GM21619 (cell line): ENCODE measurements at regions not wholly inside any gene's neighbourhood (a gene's known extent, or its start where the extent isn't known, plus 50 kb on each side); places are given as distances from the start of the nearest gene placed in this dataset.

Experiments
- ATAC-seq: cut with Tn5 transposase; IDR thresholded peaks from one replicate; pipeline ENCODE4 v1.9.1; 2021; ENCODE audit not compliant: unreplicated experiment

DNA sequence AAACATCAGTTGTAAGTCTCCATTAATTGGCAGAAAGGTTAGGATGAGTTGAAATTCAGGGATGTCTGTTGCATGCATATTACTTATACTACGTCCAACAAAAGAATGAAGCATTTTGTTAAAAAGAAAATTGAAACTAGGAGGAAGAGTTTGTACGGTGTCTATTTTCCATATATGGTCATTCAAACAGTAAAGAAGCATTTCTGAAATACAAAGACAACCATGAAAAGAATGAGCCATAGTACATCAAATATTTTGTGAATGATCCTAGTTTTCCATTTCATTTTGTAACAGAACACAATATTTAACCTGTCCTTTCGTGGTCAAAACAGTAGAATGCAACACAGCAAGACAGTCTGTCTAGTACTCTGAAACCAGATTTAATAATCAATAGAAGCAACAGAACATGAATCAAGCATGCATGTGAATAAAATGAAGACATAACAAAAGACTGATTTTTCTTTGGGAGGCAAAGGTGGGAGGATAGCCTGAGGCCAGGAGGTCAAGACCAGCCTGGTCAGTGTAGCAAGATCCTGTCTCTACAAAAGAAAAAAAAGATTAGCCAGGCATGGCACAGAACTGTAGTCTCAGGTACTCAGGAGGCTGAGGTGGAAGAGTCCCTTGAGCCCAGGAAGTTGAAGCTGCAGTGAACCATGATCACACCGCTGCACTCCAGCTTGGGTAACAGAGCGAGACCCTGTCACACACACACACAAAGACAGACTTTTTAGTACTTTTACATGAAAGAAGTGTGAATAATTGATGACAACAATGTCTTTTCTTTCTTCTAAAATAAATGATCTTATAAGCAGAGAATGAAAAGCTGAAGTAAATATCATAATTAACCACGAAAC is 156.0 kb downstream of the LRIG3 start:
- no peak for ATAC-seq

DNA sequence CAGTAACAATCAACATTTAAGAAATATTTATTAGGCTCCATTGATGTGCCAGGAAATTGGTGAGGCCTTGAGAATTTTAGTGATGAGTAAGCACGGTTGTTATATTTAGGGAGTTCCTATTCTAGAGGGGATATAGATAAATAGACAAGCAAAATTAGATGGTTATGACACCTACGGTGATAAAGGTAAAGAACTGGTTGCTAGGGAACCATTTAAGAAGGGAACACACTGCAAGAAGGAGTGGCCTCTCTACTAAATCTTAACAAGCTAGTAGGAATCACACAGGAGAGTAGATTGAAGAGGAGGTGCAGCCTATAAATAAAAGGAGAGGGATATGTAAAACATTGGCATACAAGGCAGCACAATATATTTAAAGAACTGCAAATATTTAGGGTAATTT is 155.2 kb downstream of the LRIG3 start:
- ATAC-seq: no peak

DNA sequence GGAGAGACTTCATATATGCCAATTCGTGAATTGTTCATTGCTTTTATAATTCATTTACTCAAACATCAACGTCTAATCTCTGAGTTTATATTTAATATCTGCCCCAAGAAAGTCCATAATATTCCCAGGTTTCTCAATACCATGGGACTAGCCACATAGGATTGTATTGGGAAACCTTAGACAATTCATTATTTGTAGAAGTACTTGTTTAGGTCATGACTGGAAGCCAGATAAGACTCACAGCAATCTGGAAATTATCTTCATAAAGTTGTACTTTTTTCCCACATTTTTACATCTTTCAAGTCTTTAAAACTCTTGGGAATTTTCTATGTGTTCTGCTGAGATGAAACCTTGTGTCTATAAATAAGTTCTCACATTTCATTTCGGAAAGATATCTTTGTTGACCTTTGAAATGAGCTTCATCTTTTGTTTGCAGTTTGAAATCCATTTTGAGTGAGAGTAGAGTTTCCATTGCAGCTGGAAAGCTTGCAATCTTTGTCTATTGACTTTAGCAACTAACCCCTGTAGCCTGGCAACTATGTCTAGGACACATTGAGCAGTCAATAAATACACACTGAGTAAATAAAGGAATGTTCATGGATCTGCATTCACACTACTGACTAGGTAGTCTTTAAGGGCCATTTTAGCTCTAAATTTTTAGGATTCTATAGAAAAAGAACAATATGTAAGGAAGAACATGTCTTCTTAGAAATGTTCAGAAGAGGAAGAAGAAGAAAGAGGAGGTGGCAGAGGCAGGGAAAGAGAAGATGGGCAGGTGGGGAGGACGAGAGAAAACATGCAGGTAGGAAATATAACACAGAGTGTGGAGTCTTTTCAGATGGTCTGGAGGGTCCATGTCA is 154.4 kb downstream of the LRIG3 start:
- no peak for ATAC-seq

DNA sequence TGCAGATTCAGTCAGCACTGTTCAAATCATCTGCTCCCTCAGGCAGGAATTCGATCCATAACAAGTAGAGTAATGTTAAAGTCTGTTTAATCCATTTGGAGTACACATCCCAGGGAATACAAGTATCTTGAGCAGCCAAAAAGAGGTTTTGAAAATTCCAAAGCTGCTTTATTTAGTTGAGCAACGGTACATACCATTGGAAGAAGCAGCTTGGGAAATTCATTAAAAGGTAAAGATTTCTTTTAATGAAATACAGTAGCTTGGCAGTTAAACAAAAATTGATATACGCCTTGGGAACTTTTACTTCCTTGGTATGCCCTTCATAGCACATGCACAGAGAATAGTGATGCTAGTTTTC is 153.8 kb downstream of the LRIG3 start:
- ATAC-seq: no peak

DNA sequence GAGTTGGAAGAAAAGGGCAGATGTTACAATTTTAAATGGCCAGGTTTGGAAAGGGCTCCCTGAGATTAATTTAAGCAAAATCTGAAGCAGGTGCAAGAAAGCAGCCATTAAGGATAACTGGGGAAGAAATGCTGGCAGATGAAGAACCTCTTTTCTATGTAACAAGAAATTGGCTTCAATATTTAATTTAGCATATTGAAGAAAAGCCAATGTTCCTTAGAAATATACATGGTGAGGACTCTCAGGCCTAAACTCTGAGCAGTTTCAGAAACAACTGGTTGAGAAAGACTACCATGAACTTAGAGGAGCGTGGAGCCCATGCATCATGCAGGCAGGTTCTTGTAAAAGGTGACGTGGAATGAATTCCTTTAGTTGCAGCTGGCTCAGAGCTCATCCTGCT is 152.8 kb downstream of the LRIG3 start:
- ATAC-seq: no peak

DNA sequence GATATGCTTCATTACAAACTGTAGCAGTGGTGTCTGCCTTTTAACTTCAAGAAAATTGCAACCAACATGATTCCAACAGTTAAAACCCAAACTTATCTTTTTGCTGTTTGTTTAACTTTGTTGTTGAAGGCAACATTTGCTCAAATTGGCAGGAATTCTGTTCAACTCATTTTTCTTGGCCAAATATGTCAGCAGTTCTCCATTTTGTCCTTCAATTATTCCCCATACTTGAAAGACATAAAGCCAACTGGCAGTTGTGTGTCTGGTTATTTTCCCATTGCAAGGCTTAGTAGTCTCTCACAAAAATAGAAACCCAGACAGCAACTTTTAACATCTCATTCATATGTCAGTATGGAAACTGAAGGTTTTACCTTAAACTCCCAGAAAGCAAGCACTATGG is 146.3 kb downstream of the LRIG3 start:
- ATAC-seq: no peak

DNA sequence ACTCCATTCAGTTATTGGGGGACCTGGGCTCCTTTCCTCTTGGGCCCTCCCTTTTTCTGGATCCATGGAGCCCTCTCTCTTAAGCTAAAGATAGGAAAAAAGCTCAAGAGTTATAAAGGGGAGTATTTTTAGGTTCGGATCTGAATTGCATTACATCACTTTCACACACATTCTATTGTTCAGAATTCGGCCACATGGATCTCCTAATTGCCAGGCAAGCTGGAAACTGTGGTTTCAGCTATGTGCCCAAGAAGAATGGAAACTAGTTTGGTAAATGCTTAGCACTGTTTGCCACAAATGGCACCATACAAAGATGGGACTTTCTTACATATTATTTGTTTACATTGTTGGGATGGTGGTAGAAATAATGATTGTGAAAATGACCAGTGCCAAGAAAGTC is 145.6 kb downstream of the LRIG3 start:
- no peak for ATAC-seq

DNA sequence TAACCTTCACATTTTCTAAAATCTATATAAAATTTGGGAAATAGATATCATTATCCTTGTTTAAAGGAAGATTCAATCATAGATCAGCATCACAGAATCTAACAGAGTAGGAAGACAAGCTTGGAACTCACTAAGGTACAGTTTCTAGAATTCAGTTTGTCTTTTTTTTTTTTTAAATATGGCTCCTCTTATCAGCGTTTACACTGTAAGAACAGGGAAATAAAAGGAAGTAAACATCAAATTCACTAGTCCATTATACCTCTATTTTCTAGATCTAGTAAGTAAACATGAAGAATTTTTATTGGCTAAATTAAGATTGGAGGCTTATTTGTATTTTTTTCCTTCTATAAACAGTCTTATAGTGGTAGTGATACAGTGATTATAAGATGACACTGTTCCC is 144.9 kb downstream of the LRIG3 start:
- ATAC-seq: no peak

DNA sequence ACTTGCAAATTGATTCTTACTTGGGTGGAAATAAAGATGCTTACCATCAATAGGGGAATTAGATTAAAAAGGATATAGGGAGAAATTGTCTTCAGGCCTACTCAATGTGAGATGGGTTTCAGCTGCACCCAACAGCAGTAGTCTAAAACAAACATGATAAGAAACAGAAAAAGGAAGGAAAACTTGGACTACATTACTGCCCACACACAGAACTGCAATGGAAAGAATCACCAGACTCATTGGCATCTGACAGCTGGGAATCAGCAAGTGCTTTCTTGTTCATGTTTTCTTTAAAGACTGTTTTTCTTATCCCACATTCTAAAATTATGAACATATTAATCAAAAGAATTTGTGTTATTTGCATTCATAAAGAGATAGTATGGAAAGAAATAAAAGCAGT is 144.2 kb downstream of the LRIG3 start:
- ATAC-seq: no peak

DNA sequence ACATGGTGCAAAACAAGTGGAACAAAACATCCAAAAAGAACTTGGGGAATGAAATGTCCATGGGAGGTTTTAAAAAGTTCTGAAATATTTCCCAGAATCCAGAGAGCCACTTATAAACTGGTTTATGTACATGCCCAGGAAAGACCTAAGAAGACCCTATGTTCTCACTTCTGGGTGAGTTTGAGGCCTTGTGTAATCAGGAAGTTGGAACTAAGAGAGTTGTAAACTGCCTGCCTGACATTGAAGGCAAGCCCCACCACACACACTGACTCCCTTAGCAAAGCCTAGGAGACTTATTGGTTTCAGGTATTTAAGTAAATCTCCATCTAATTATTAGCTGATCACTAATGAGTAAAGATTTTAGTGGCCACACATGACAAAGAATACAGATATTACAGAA is 142.5 kb downstream of the LRIG3 start:
- no peak for ATAC-seq

DNA sequence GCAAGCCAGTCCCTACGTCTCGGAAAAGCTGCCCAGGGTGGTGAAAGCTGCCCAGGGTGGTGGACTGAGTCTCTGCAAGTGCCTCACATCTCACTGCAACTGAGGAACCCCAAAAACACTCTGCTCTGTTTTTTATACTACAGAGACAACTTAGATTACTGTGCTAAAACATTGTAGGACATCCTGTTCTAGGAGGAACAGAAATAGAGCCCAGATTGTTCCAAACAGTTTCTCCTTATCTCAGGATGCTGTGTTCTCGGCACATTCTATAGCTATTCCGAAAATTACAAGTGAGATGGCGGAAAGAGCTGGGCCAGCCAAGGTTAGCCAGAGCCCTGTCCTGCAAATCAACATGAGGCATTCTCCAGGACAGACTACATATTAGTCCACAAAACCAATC is 138.7 kb downstream of the LRIG3 start:
- no peak for ATAC-seq

DNA sequence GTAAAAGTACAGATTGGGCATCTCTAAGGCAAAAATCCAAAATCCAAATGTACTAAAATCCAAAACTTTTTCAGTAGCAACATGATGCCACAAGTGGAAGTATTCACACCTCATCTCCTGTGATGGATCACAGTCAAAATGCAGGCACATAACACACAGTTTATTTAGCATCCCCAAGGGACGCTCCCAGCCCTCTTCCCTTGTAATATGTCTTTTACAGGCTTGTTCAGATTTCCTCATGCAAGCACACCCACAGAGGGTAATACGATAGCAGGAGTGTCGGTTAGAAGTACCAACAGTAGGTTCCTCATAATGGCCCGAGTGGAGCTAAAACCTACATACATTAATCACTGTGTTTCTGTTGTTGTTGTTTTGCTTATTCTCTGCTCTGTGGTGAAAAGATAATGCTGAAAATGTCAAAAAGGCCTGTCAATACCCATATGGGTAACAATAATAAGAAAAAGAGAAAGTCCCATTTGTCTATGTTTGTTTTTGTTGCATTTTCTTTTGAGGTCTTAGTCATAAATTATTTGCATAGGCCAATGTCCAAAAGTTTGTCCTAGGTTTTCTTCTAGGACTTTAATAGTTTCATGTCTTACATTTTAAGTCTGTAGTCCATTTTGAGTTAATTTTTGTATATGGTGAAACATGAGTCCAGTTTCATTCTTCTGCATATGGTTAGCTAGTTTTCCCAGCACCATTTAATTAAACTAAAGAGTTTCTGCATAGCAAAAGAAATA is 133.1 kb downstream of the LRIG3 start:
- no peak for ATAC-seq

DNA sequence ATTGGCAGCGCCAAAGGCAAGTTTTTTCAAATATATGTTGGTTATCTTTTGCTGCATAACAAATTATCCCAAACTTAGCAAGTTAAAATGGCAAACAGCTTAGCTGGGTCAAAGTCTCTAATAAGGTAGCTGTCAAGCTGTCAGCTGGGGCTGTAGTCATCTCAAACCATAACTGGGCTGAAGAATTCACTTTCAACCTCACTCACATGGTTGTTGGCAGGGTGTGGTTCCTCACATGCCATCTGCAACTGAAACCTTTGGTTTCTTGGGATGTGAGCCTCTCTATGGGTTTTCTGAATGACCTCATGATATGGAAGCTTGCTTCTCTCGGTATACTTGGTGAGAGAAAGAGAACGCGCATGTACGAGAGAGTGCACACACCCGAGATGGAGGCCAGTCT is 125.4 kb downstream of the LRIG3 start:
- no peak for ATAC-seq

DNA sequence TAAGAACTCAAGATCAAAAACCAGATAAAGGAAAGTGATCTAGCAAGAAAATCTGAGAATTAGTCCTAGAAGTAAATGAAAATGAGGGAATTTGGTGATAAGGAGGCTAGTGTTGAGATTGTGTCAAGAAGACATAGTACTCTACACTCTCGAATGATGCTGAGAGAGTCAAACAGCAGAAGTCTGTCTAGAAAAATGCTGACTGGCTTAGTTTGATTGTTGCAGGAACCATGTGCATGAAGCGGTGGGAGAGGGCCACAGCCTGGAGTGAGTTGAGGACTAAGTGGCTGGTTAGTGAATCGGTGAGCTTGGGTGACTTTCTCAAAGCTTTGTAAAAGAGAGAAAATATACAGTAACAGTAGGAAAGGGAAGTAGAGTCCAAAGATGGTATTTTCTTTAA is 124.5 kb downstream of the LRIG3 start:
- no peak for ATAC-seq

DNA sequence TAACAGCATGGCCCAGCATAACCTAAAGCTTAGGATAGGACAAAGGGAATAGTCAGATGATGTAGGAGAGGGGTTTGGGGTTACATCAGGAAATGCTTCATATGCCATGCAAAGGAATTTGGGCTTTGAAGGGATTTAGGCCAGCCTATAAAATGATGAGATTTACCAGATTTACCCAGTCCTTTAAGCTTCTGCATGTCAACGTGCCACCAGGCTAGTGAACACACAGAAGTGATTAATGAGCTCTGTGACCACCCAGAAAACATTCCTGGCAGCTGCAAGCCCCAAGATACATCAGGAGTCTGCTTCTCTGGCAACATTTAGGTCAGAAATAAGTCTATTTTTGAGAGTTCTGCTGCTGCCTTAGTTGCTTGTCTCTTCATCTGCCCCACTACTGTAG is 118.3 kb downstream of the LRIG3 start:
- ATAC-seq: no peak

DNA sequence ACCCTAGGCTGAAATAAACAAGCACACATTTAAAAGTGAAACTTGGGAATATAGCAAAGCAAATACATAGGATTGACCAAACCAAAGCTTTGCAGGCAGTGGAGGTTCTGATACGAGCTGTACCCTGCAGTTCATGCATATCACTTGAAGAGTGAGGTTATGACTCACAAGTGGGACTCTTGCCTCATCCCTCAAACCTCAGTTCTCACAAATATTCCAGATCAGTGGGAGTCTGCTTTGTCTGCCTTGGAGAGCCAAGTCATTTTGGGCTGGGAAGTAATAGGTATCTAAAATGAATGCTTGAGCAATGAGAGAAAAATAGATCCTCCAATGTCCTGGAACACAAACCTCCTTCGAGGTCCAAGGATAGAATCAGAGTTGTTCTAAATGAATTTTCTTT is 116.4 kb downstream of the LRIG3 start:
- ATAC-seq: no peak

DNA sequence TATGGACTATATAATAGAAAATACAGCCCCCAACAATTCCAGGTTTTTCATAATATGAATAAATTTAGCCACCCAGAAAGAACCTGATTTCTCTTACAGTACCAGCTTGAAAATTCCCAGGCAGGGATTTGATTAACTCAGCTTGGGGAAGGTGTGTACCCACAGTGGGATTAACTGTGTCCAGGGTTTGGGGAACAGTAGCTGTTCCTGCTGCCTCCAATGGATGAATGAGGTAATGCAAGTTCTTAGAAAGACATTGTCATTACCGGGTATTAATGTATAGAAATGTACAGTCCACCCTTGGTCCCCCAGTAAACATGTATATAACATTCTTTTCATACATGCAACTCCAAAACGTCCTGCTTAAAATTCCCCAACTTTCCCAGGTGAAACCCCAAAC is 115.6 kb downstream of the LRIG3 start:
- no peak for ATAC-seq

DNA sequence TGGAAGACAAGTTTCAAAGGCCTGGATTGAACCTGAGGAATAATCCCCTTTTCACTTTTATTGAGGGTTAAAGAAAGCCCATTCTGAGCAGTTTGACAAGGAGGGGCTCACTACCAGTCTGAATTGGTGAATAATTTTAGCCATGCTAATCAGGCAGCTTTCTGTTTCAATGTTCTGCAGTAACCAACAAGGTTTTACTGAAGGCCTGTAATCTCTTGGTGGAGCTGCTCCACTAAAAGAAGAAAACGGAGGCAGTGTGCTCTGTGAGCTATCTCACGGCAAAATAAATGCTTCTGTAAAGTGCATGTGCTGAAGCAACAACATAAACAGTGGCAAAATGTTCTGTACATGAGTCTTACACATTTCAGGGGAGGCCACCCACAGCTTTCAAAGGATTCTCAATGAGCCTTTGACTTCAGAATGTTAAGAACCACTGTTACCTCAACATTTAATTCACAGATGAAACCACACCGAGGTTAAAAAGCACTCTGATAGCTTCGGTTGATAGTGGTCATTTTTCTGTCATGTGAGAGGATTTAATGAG is 111.2 kb downstream of the LRIG3 start:
- no peak for ATAC-seq

DNA sequence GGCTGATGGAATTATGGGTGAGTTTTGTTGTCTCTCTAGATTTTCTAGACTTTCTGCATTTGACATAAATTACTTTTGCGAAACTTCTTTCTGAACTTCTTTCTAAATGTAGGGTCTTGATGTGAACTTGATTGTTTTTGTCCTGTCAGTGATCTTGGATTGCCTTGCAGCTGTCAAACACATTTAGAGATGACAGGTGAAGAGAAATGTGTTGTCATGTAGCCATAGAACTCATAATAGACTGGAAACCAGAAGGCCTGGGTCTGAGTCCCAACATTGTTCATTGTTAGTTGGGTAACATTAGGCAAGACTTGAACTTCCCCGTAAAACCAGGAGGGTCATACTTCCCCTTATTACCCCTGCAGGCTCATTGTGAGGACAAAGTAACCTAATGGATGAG is 109.0 kb downstream of the LRIG3 start:
- ATAC-seq: no peak

DNA sequence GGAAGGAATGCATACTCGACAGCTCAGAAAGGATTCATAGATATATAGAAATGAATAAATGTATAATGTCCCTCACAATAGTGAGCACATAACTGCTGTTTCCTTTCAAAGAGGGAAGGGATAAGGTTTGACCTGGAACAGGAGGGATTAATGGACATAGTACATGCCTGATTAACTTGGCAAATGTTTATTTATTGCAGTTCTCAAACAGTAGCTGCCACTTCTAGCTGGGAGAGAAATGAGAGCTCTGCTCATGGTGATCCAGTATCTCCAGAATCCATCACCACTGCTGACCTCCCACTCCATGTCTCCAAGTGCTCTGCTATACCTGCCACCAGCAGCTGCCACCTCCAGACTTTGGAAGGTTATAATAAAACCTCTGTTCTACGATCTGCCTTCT is 108.1 kb downstream of the LRIG3 start:
- no peak for ATAC-seq

DNA sequence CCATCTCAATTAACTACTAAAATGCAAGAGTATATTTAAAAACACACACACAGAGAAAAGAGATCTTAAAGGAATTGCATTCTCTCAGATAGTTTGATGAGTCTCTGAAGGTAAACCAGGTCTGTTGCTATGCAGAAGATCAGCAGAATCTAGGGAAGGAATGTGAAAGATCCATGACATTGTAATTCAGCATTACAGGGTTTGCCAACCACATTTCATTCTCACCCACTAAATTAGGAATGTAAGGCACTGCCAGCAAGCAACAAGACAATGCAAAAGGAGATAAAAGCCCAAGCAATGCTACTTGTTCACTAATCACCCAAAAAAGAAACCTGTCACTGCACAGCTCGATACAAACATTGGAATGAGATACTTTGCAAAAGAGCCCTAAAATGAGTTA is 106.3 kb downstream of the LRIG3 start:
- no peak for ATAC-seq
